ENCODE measurements at regions not wholly inside any gene's neighbourhood (a gene's known extent, or its start where the extent isn't known, plus 50 kb on each side); places are given as distances from the start of the nearest gene placed in this dataset.

GRCh38 chr14:101350021-101350420, 211.3 kb upstream of the DIO3 start:
- POLR2A ChIA-PET = no interaction called here
- Histone ChIP-seq H3K4me2 (ENCODE audit: insufficient read depth, low read length) (no peak overlapping the region), H3K4me3 (replicated peaks in 1 of 3; ENCODE audit: insufficient read depth in 1 of 3, low read depth in 1 of 3, low read length in 3 of 3) (no peak overlapping the region), H3K27me3 (ENCODE audit: control insufficient read depth in 2 of 2, insufficient read depth in 2 of 2, low read length in 2 of 2) (no peaks in the 10 kb centered on the region), H2AFZ (ENCODE audit: low read depth, low read length) (no peak overlapping the region), H3K36me3 (ENCODE audit: control insufficient read depth in 2 of 2, extremely low read depth in 1 of 2, insufficient read depth in 2 of 2, low read length in 2 of 2) (no peaks in the 10 kb centered on the region), H3K79me2 (ENCODE audit: control insufficient read depth, insufficient read depth, low read length) (no peaks in the 10 kb centered on the region), H3K9ac (replicated peaks; ENCODE audit: extremely low read depth, insufficient read depth, low read length) (no peak overlapping the region), H3K9me1 (replicated peaks; ENCODE audit: control insufficient read depth, extremely low read depth, insufficient read depth, low read length) (no peaks in the 10 kb centered on the region), H3K9me3 (replicated peaks; ENCODE audit: control insufficient read depth, insufficient read depth, low read length) (no peaks in the 10 kb centered on the region), H3K4me1 (ENCODE audit: control insufficient read depth, extremely low read depth, insufficient read depth, low read length) (no peaks in the 10 kb centered on the region), H3K27ac (ENCODE audit: insufficient read depth, low read depth, low read length) (no peak overlapping the region), H4K20me1 (replicated peaks; ENCODE audit: control insufficient read depth, extremely low read depth, insufficient read depth, low read length) (no peaks in the 10 kb centered on the region)
- no TSS peak for BruUV-seq (replicated peaks)
- dilution Hi-C loops (cut with MboI; ENCODE audit: extremely low pct_ligation_motif_present, low sequenced_read_pairs) (no loop called here), intact Hi-C loops (cut with micrococcal nuclease) (no loop called here)
- CTCF ChIA-PET = interaction anchor here (1.3 kb wide), 1 partner anchor 28 kb away, joined by 4 read pairs; no protein-coding TSS in a partner anchor
- FAIRE-seq = no peak
- DNase-seq (ENCODE audit: low read depth, low spot score) = no peak
- TF ChIP-seq CTCF (IDR thresholded peaks at IDR 0.05; ENCODE audit: extremely low read depth in 1 of 2, insufficient read depth in 1 of 2, low read depth in 1 of 2, low read length in 2 of 2) (no peak), MYC (IDR thresholded peaks at IDR 0.05; ENCODE audit: low read depth, low read length) (no peak), JUN (IDR thresholded peaks at IDR 0.05; ENCODE audit: borderline replicate concordance, insufficient read depth, insufficient read length, low read depth) (no peak), GATA2 (IDR thresholded peaks at IDR 0.05; ENCODE audit: insufficient read depth, insufficient read length, low read depth, low read length) (no peak), POLR2AphosphoS5 (IDR thresholded peaks at IDR 0.05; ENCODE audit: insufficient read depth, low read depth, low read length) (no peak), MAX (IDR thresholded peaks at IDR 0.05; ENCODE audit: insufficient read depth, insufficient read length) (no peak), FOS (IDR thresholded peaks at IDR 0.05; ENCODE audit: borderline replicate concordance, insufficient read depth, low read length) (no peak), EZH2 (IDR thresholded peaks at IDR 0.05; ENCODE audit: borderline replicate concordance, low read depth, low read length, severe bottlenecking) (no peak), POLR2A (IDR thresholded peaks at IDR 0.05; ENCODE audit: low read depth, low read length) (no peak)

Measured in endothelial cell of umbilical vein (primary cell).